GM18499 (cell line): ENCODE measurements at regions not wholly inside any gene's neighbourhood (a gene's known extent, or its start where the extent isn't known, plus 50 kb on each side); places are given as distances from the start of the nearest gene placed in this dataset.

ENCODE experiments used
- ATAC-seq: cut with Tn5 transposase; IDR thresholded peaks from one replicate; pipeline ENCODE4 v1.9.1; 2021; ENCODE audit warnings: moderate number of reproducible peaks; ENCODE audit not compliant: insufficient read depth, unreplicated experiment

GRCh38 chr2:136582628-136583205 lies 182.6 kb upstream of the THSD7B start:
- ATAC-seq = no peak

- ATAC-seq = no peak
Measured at GRCh38 chr2:136572335-136572734, 193.0 kb upstream of the THSD7B start.

- ATAC-seq = no peak
Measured at GRCh38 chr2:136557203-136557602, 208.1 kb upstream of the THSD7B start.

- no peak for ATAC-seq
Measured at GRCh38 chr2:136550181-136550580, 215.2 kb upstream of the THSD7B start.

GRCh38 chr2:136539355-136539754 lies 226.0 kb upstream of the THSD7B start:
- ATAC-seq = no peak

GRCh38 chr2:136538489-136538888 lies 226.9 kb upstream of the THSD7B start:
- ATAC-seq = no peak

- ATAC-seq = no peak
Measured at GRCh38 chr2:136534811-136535210, 230.5 kb upstream of the THSD7B start.

GRCh38 chr2:136532171-136532570 lies 233.2 kb upstream of the THSD7B start:
- no peak for ATAC-seq

- no peak for ATAC-seq
Measured at GRCh38 chr2:136531731-136532130, 233.6 kb upstream of the THSD7B start.

GRCh38 chr2:136530146-136530545 lies 235.2 kb upstream of the THSD7B start:
- ATAC-seq = no peak

- ATAC-seq = no peak
Measured at GRCh38 chr2:136527560-136527959, 237.8 kb upstream of the THSD7B start.

GRCh38 chr2:136522724-136523123 lies 242.6 kb upstream of the THSD7B start:
- ATAC-seq = no peak

- ATAC-seq = no peak
Measured at GRCh38 chr2:136517716-136518115, 247.6 kb upstream of the THSD7B start.

GRCh38 chr2:136510244-136510643 lies 255.1 kb upstream of the THSD7B start:
- no peak for ATAC-seq

GRCh38 chr2:136505462-136505861 lies 259.9 kb upstream of the THSD7B start:
- ATAC-seq = no peak

GRCh38 chr2:136502660-136503059 lies 262.7 kb upstream of the THSD7B start:
- ATAC-seq = no peak

GRCh38 chr2:136497709-136498108 lies 267.6 kb upstream of the THSD7B start:
- no peak for ATAC-seq

- ATAC-seq = no peak
Measured at GRCh38 chr2:136496966-136497365, 268.4 kb upstream of the THSD7B start.

- ATAC-seq = no peak
Measured at GRCh38 chr2:136495636-136496035, 269.7 kb upstream of the THSD7B start.

- ATAC-seq = no peak
Measured at GRCh38 chr2:136492901-136493300, 272.4 kb upstream of the THSD7B start.

- ATAC-seq = no peak
Measured at GRCh38 chr2:136490100-136490499, 275.2 kb upstream of the THSD7B start.

- ATAC-seq = no peak
Measured at GRCh38 chr2:136487421-136487820, 277.9 kb upstream of the THSD7B start.

- no peak for ATAC-seq
Measured at GRCh38 chr2:136486115-136486514, 279.2 kb upstream of the THSD7B start.
